Esophagus squamous epithelium (tissue), 4 donors: ENCODE measurements at regions not wholly inside any gene's neighbourhood (a gene's known extent, or its start where the extent isn't known, plus 50 kb on each side); places are given as distances from the start of the nearest gene placed in this dataset.

Source experiments
- CTCF ChIP-seq, 6 experiments: fragments of 450-650 bp in 4 of 6; fragments of 200-600 bp in 2 of 6; sonication (generic) in 2 of 6; IDR thresholded peaks; one replicate each; pipeline ENCODE4 v1.5.1; 2016 to 2019; ENCODE audit warnings: antibody characterized with exemption in 6 of 6, mild to moderate bottlenecking in 4 of 6, moderate library complexity in 4 of 6
- POLR2A ChIP-seq, 4 donors: fragments of 450-650 bp; IDR thresholded peaks; one replicate each; pipeline ENCODE4 v1.6.1; 2017; ENCODE audit warnings: antibody characterized with exemption in 4 of 4, mild to moderate bottlenecking in 4 of 4, moderate library complexity in 3 of 4

- TF ChIP-seq CTCF (IDR thresholded peaks at IDR 0.05) (no peak), POLR2A (IDR thresholded peaks at IDR 0.05) (no peak)
Measured at GRCh38 chr12:93174048-93174447, 203.7 kb upstream of the NUDT4 start.
